Activated T-helper 1 cell treated with Interleukin-2 at 50 U/mL for 16 hours (primary cell): ENCODE measurements at regions not wholly inside any gene's neighbourhood (a gene's known extent, or its start where the extent isn't known, plus 50 kb on each side); places are given as distances from the start of the nearest gene placed in this dataset.

Experiments
- DNase-seq: peaks from one replicate; pipeline ENCODE4 v3.0.0-alpha.2; 2020; ENCODE audit warnings: low read depth

GRCh38 chr16:26295625-26296304 lies 604.0 kb downstream of the HS3ST4 start:
- DNase-seq = no peak

GRCh38 chr16:26301516-26301915 lies 609.8 kb downstream of the HS3ST4 start:
- DNase-seq = no peak

- DNase-seq = no peak
These were observed 625.1 kb downstream of the HS3ST4 start for GRCh38 chr16:26316683-26317464.

GRCh38 chr16:26317885-26318284 lies 626.1 kb downstream of the HS3ST4 start:
- DNase-seq = no peak

- no peak for DNase-seq
These were observed 638.9 kb downstream of the HS3ST4 start for GRCh38 chr16:26330654-26331053.

GRCh38 chr16:26334218-26335111 lies 642.7 kb downstream of the HS3ST4 start:
- no peak for DNase-seq

- no peak for DNase-seq
These were observed 643.6 kb downstream of the HS3ST4 start for GRCh38 chr16:26335236-26335853.

GRCh38 chr16:26342621-26343020 lies 650.9 kb downstream of the HS3ST4 start:
- no peak for DNase-seq

GRCh38 chr16:26344240-26344776 lies 652.5 kb downstream of the HS3ST4 start:
- no peak for DNase-seq

GRCh38 chr16:26344976-26345375 lies 653.2 kb downstream of the HS3ST4 start:
- DNase-seq = no peak

- DNase-seq = no peak
These were observed 654.2 kb downstream of the HS3ST4 start for GRCh38 chr16:26345966-26346365.

- no peak for DNase-seq
These were observed 656.3 kb downstream of the HS3ST4 start for GRCh38 chr16:26348095-26348494.

GRCh38 chr16:26360867-26361266 lies 669.1 kb downstream of the HS3ST4 start:
- DNase-seq = no peak

- no peak for DNase-seq
These were observed 671.8 kb downstream of the HS3ST4 start for GRCh38 chr16:26363581-26363980.

- DNase-seq = no peak
These were observed 673.6 kb downstream of the HS3ST4 start for GRCh38 chr16:26365161-26365940.

GRCh38 chr16:26371349-26371869 lies 679.6 kb downstream of the HS3ST4 start:
- no peak for DNase-seq

GRCh38 chr16:26374279-26374925 lies 682.6 kb downstream of the HS3ST4 start:
- DNase-seq = no peak

GRCh38 chr16:26382586-26382985 lies 684.1 kb upstream of the C16orf82 start:
- no peak for DNase-seq

- no peak for DNase-seq
These were observed 680.6 kb upstream of the C16orf82 start for GRCh38 chr16:26386096-26386495.

GRCh38 chr16:26391833-26392232 lies 674.9 kb upstream of the C16orf82 start:
- no peak for DNase-seq
